HCT116 (cell line): ENCODE measurements at regions not wholly inside any gene's neighbourhood (a gene's known extent, or its start where the extent isn't known, plus 50 kb on each side); places are given as distances from the start of the nearest gene placed in this dataset.

ENCODE experiments used
- ATAC-seq: fragments of 200-7000 bp; cut with Tn5 transposase; 2 replicates; pipeline ENCODE4 v1.9.1; 2020; ENCODE audit warnings: mild to moderate bottlenecking, moderate library complexity
- BruUV-seq: library from RNA; stranded (reverse); fragments of 400-500 nt; replicated peaks from 2 replicates; lab custom pipeline; 2021; lab: Mats Ljungman, UMichigan
- CTCF ChIA-PET: fragments of 300-600 bp; sonication (Branson Sonifier 250); formaldehyde crosslinking; loops from one replicate; lab custom pipeline; 2021; ENCODE audit warnings: antibody characterized with exemption; lab: Charles Lee
- POLR2A ChIA-PET: fragments of 300-600, 350-600 bp; sonication (Branson Sonifier 250); formaldehyde crosslinking; loops from one replicate; lab custom pipeline; 2021; ENCODE audit warnings: antibody characterized with exemption; lab: Charles Lee
- RAD21 ChIA-PET, 2 experiments: fragments of 300-600 bp; sonication (Branson Sonifier 250); formaldehyde crosslinking; loops; one replicate each; lab custom pipeline; 2023; ENCODE audit warnings: low total read pairs in 2 of 2; ENCODE audit not compliant: uncharacterized antibody in 2 of 2, unreplicated experiment in 2 of 2, low non-redundant PET in 1 of 2; lab: Charles Lee
- DNase-seq: peaks from one replicate; pipeline ENCODE4 v3.0.0-alpha.2; 2010; ENCODE audit warnings: low read depth, low spot score
- H2AFZ ChIP-seq: fragments of 200-600 bp; shearing (Covaris generic), sonication (generic); 2 replicates; pipeline ENCODE4 v1.6.1; 2017; ENCODE audit warnings: low read depth, mixed run types, mixed read lengths, antibody characterized with exemption, low read length; ENCODE audit not compliant: poor library complexity, severe bottlenecking
- H3K27ac ChIP-seq: 2 replicates; pipeline ENCODE4 v1.5.1; 2012; ENCODE audit warnings: low read depth, low read length
- H3K27me3 ChIP-seq: fragments of 200-600 bp; sonication (generic); 2 replicates; pipeline ENCODE4 v1.6.1; 2016; ENCODE audit warnings: mixed run types, low read length, mixed read lengths; ENCODE audit not compliant: insufficient read depth
- H3K36me3 ChIP-seq, 2 experiments: fragments of 200-500 bp in 1 of 2; fragments of 200-600 bp in 1 of 2; sonication (Bioruptor generic) in 1 of 2; sonication (generic) in 1 of 2; 2 replicates each; pipeline versions ENCODE4 v1.5.1 to v1.6.1; 2014 to 2016; ENCODE audit warnings: low read length in 2 of 2, inconsistent platforms in 1 of 2, mixed read lengths in 1 of 2, mixed run types in 1 of 2; ENCODE audit not compliant: insufficient read depth in 2 of 2, control insufficient read depth in 1 of 2
- H3K4me1 ChIP-seq, 2 experiments: fragments of 200-600 bp in 1 of 2; sonication (generic) in 1 of 2; 2 replicates each; pipeline versions ENCODE4 v1.5.1 to v1.6.1; 2012 to 2017; ENCODE audit warnings: low read length in 2 of 2, inconsistent platforms in 1 of 2, mild to moderate bottlenecking in 1 of 2, mixed read lengths in 1 of 2, mixed run types in 1 of 2, moderate library complexity in 1 of 2; ENCODE audit not compliant: insufficient read depth in 2 of 2, control insufficient read depth in 1 of 2
- H3K4me2 ChIP-seq: fragments of 200-600 bp; sonication (generic); 2 replicates; pipeline ENCODE4 v1.6.1; 2017; ENCODE audit warnings: mixed run types, low read length, mixed read lengths
- H3K4me3 ChIP-seq, 2 experiments: fragments of 200-600 bp in 1 of 2; sonication (generic) in 1 of 2; replicated peaks in 1 of 2; 2 replicates each; pipeline ENCODE4 v1.5.1; 2011 to 2016; ENCODE audit warnings: low read length in 2 of 2, control low read depth in 1 of 2, low read depth in 1 of 2, mild to moderate bottlenecking in 1 of 2, mixed read lengths in 1 of 2, mixed run types in 1 of 2
- H3K79me2 ChIP-seq: fragments of 200-600 bp; sonication (generic); 2 replicates; pipeline ENCODE4 v1.6.1; 2017; ENCODE audit warnings: mild to moderate bottlenecking, mixed run types, low read length, moderate library complexity, mixed read lengths; ENCODE audit not compliant: insufficient read depth
- H3K9ac ChIP-seq: fragments of 200-600 bp; sonication (generic); 2 replicates; pipeline ENCODE4 v1.6.1; 2016; ENCODE audit warnings: low read length, mixed read lengths
- H3K9me2 ChIP-seq: fragments of 200-600 bp; sonication (generic), shearing (Covaris generic); 2 replicates; pipeline ENCODE4 v1.6.1; 2017; ENCODE audit warnings: mixed run types, mild to moderate bottlenecking, moderate library complexity; ENCODE audit not compliant: insufficient read depth
- H3K9me3 ChIP-seq, 2 experiments: fragments of 200-500 bp in 1 of 2; fragments of 200-600 bp in 1 of 2; sonication (Bioruptor generic) in 1 of 2; sonication (generic) in 1 of 2; 2 replicates each; pipeline ENCODE4 v1.6.1; 2014 to 2017; ENCODE audit warnings: low read length in 2 of 2, mixed read lengths in 2 of 2, inconsistent platforms in 1 of 2, low read depth in 1 of 2, mild to moderate bottlenecking in 1 of 2, mixed run types in 1 of 2, moderate library complexity in 1 of 2; ENCODE audit not compliant: control insufficient read depth in 1 of 2, insufficient read depth in 1 of 2
- H4K20me1 ChIP-seq: fragments of 200-600 bp; sonication (generic), shearing (Covaris generic); 2 replicates; pipeline ENCODE4 v1.6.1; 2017; ENCODE audit warnings: mixed run types, mild to moderate bottlenecking, moderate library complexity; ENCODE audit not compliant: insufficient read depth
- CBX3 ChIP-seq: IDR thresholded peaks from 2 replicates; pipeline ENCODE4 v1.6.1; 2012; ENCODE audit warnings: low read depth
- CEBPB ChIP-seq: IDR thresholded peaks from 2 replicates; pipeline ENCODE4 v1.6.1; 2012; ENCODE audit warnings: low read depth
- EGR1 ChIP-seq: IDR thresholded peaks from 2 replicates; pipeline ENCODE4 v1.6.1; 2012; ENCODE audit warnings: low read depth
- ELF1 ChIP-seq: IDR thresholded peaks from 2 replicates; pipeline ENCODE4 v1.6.1; 2012; ENCODE audit warnings: low read depth, borderline replicate concordance
- EZH2 ChIP-seq: fragments of 200-600 bp; sonication (generic); IDR thresholded peaks from 2 replicates; pipeline ENCODE4 v1.6.1; 2017; ENCODE audit warnings: antibody characterized with exemption, mixed run types
- FOSL1 ChIP-seq: IDR thresholded peaks from 2 replicates; pipeline ENCODE4 v1.6.1; 2012; ENCODE audit warnings: low read depth
- JUND ChIP-seq: IDR thresholded peaks from 2 replicates; pipeline ENCODE4 v1.6.1; 2012
- POLR2A ChIP-seq: IDR thresholded peaks from 2 replicates; pipeline ENCODE4 v1.7.0; 2011; ENCODE audit warnings: borderline replicate concordance; ENCODE audit not compliant: insufficient read depth, insufficient read length; ENCODE audit errors: extremely low read depth
- RAD21 ChIP-seq: IDR thresholded peaks from 2 replicates; pipeline ENCODE4 v1.6.1; 2012; ENCODE audit warnings: low read depth, mild to moderate bottlenecking
- SIN3A ChIP-seq: IDR thresholded peaks from 2 replicates; pipeline ENCODE4 v1.6.1; 2012; ENCODE audit warnings: low read depth
- SP1 ChIP-seq: IDR thresholded peaks from 2 replicates; pipeline ENCODE4 v1.6.1; 2012; ENCODE audit warnings: low read depth
- SRF ChIP-seq: IDR thresholded peaks from 2 replicates; pipeline ENCODE4 v1.6.1; 2012; ENCODE audit warnings: low read depth
- TCF7L2 ChIP-seq: IDR thresholded peaks from 2 replicates; pipeline ENCODE4 v1.7.0; 2011; ENCODE audit warnings: borderline replicate concordance, inconsistent platforms; ENCODE audit not compliant: insufficient read depth, insufficient read length; ENCODE audit errors: extremely low read depth
- YY1 ChIP-seq: IDR thresholded peaks from 2 replicates; pipeline ENCODE4 v1.6.1; 2011; ENCODE audit warnings: low read length, low read depth, moderate library complexity, mild to moderate bottlenecking; ENCODE audit not compliant: insufficient replicate concordance; ENCODE audit errors: extremely low read depth
- ZFX ChIP-seq: fragments of 450-650 bp; IDR thresholded peaks from 2 replicates; pipeline ENCODE4 v1.6.1; 2017
- ZNF274 ChIP-seq: fragments of 200-500 bp; sonication (Bioruptor generic); IDR thresholded peaks from 2 replicates; pipeline ENCODE4 v1.6.1; 2014; ENCODE audit warnings: mild to moderate bottlenecking, low read depth, low read length, inconsistent platforms
- intact Hi-C: fragments of 100-400 bp; cut with micrococcal nuclease; formaldehyde crosslinking; loops from 2 replicates; pipeline ENCODE4 v1.10.0; 2022
- TF ChIP-seq, protein P1 (sequence below): IDR thresholded peaks from 2 replicates; pipeline ENCODE4 v1.6.1; 2012
- TF ChIP-seq, protein P2 (sequence below), 3 experiments: fragments of 200-600 bp in 1 of 3; sonication (generic) in 1 of 3; IDR thresholded peaks in 2 of 3; conservative IDR thresholded peaks in 1 of 3; 2 replicates each; pipeline ENCODE4 v1.5.1; 2012 to 2017; ENCODE audit warnings: low read depth in 2 of 3, low read length in 2 of 3, antibody characterized with exemption in 1 of 3, borderline replicate concordance in 1 of 3, control low read depth in 1 of 3, mild to moderate bottlenecking in 1 of 3, mixed read lengths in 1 of 3, mixed run types in 1 of 3, moderate library complexity in 1 of 3; ENCODE audit not compliant: insufficient read depth in 1 of 3
- TF ChIP-seq, protein P3 (sequence below): IDR thresholded peaks from 2 replicates; pipeline ENCODE4 v1.6.1; 2012; ENCODE audit warnings: low read depth
- TF ChIP-seq, protein P4 (sequence below): IDR thresholded peaks from 2 replicates; pipeline ENCODE4 v1.6.1; 2012

DNA sequence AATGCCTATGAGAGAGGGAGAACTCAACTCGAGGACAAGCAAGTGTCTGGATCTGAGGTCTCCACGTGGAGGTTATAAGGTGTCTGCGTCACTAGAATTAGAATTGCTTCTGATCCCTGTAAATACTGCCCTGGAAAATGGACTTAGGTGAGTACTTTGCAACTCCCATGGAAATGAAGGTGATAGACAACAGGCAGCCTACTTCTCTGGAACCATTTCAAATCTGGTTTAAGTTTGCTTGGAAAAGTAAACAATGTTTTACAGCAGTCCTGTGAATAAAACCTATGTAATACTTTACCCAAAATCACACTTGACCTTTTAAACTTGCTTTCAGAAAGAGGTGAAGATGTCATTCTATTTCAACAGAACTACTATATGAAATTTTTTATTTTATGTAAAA, 70.1 kb upstream of the TENT5A start:
- Histone ChIP-seq H3K4me1 (no peaks in the 10 kb centered on the region), H3K27me3 (no peaks in the 10 kb centered on the region), H3K9me3 (no peaks in the 10 kb centered on the region), H3K9ac (no peak overlapping the region), H3K27ac (no peak overlapping the region), H3K36me3 (no peaks in the 10 kb centered on the region), H3K9me2 (no peaks in the 10 kb centered on the region; the same call in 1 of the 2 replicates), H2AFZ (no peak overlapping the region), H3K4me2 (no peak overlapping the region), H4K20me1 (no peaks in the 10 kb centered on the region), H3K4me3 (no peak overlapping the region), H3K79me2 (no peaks in the 10 kb centered on the region)
- intact Hi-C loops: no loop called here
- no TSS peak for BruUV-seq
- DNase-seq: no peak
- ATAC-seq: no peak
- TF ChIP-seq EZH2 (no peak), TCF7L2 (no peak), SIN3A (no peak), RAD21 (no peak), FOSL1 (no peak), EGR1 (no peak), ZFX (no peak), CEBPB (no peak), ZNF274 (no peak), CBX3 (no peak), JUND (no peak), ELF1 (no peak), YY1 (no peak), SRF (no peak), SP1 (no peak), POLR2A (no peak)
- TF ChIP-seq, protein P1, sequence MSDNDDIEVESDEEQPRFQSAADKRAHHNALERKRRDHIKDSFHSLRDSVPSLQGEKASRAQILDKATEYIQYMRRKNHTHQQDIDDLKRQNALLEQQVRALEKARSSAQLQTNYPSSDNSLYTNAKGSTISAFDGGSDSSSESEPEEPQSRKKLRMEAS: no peak
- TF ChIP-seq, protein P2, sequence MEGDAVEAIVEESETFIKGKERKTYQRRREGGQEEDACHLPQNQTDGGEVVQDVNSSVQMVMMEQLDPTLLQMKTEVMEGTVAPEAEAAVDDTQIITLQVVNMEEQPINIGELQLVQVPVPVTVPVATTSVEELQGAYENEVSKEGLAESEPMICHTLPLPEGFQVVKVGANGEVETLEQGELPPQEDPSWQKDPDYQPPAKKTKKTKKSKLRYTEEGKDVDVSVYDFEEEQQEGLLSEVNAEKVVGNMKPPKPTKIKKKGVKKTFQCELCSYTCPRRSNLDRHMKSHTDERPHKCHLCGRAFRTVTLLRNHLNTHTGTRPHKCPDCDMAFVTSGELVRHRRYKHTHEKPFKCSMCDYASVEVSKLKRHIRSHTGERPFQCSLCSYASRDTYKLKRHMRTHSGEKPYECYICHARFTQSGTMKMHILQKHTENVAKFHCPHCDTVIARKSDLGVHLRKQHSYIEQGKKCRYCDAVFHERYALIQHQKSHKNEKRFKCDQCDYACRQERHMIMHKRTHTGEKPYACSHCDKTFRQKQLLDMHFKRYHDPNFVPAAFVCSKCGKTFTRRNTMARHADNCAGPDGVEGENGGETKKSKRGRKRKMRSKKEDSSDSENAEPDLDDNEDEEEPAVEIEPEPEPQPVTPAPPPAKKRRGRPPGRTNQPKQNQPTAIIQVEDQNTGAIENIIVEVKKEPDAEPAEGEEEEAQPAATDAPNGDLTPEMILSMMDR (IDR thresholded peaks at IDR 0.05 in 2 of 3, conservative IDR thresholded peaks at IDR 0.05 in 1 of 3; ENCODE audit: borderline replicate concordance in 1 of 3, insufficient read depth in 1 of 3, low read depth in 2 of 3, low read length in 2 of 3): no peak
- TF ChIP-seq, protein P3, sequence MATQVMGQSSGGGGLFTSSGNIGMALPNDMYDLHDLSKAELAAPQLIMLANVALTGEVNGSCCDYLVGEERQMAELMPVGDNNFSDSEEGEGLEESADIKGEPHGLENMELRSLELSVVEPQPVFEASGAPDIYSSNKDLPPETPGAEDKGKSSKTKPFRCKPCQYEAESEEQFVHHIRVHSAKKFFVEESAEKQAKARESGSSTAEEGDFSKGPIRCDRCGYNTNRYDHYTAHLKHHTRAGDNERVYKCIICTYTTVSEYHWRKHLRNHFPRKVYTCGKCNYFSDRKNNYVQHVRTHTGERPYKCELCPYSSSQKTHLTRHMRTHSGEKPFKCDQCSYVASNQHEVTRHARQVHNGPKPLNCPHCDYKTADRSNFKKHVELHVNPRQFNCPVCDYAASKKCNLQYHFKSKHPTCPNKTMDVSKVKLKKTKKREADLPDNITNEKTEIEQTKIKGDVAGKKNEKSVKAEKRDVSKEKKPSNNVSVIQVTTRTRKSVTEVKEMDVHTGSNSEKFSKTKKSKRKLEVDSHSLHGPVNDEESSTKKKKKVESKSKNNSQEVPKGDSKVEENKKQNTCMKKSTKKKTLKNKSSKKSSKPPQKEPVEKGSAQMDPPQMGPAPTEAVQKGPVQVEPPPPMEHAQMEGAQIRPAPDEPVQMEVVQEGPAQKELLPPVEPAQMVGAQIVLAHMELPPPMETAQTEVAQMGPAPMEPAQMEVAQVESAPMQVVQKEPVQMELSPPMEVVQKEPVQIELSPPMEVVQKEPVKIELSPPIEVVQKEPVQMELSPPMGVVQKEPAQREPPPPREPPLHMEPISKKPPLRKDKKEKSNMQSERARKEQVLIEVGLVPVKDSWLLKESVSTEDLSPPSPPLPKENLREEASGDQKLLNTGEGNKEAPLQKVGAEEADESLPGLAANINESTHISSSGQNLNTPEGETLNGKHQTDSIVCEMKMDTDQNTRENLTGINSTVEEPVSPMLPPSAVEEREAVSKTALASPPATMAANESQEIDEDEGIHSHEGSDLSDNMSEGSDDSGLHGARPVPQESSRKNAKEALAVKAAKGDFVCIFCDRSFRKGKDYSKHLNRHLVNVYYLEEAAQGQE: no peak
- TF ChIP-seq, protein P4, sequence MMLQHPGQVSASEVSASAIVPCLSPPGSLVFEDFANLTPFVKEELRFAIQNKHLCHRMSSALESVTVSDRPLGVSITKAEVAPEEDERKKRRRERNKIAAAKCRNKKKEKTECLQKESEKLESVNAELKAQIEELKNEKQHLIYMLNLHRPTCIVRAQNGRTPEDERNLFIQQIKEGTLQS: no peak
- ChIA-PET CTCF (no interaction called here), RAD21 (no interaction called here), POLR2A (no interaction called here)
